Upper lobe of left lung (tissue), 4 donors: ENCODE measurements at regions not wholly inside any gene's neighbourhood (a gene's known extent, or its start where the extent isn't known, plus 50 kb on each side); places are given as distances from the start of the nearest gene placed in this dataset.

Source experiments
- EP300 ChIP-seq, 4 donors: sonication (generic); formaldehyde crosslinking; IDR thresholded peaks; one replicate each; pipeline ENCODE4 v1.5.1; 2017; ENCODE audit warnings: antibody characterized with exemption in 4 of 4, control low read depth in 2 of 4
- POLR2A ChIP-seq, 4 donors: fragments of 450-650 bp; IDR thresholded peaks; one replicate each; pipeline ENCODE4 v1.5.1; 2016 to 2017; ENCODE audit warnings: antibody characterized with exemption in 4 of 4, mild to moderate bottlenecking in 2 of 4
- POLR2AphosphoS5 ChIP-seq, 2 donors: sonication (generic); formaldehyde crosslinking; IDR thresholded peaks; one replicate each; pipeline ENCODE4 v1.5.1; 2017; ENCODE audit warnings: antibody characterized with exemption in 2 of 2
- TF ChIP-seq, protein P1 (sequence below), 6 experiments: fragments of 450-650 bp in 4 of 6; fragments of 200-600 bp in 2 of 6; sonication (generic) in 2 of 6; IDR thresholded peaks; one replicate each; pipeline ENCODE4 v1.5.1; 2016 to 2019; ENCODE audit warnings: antibody characterized with exemption in 6 of 6

DNA sequence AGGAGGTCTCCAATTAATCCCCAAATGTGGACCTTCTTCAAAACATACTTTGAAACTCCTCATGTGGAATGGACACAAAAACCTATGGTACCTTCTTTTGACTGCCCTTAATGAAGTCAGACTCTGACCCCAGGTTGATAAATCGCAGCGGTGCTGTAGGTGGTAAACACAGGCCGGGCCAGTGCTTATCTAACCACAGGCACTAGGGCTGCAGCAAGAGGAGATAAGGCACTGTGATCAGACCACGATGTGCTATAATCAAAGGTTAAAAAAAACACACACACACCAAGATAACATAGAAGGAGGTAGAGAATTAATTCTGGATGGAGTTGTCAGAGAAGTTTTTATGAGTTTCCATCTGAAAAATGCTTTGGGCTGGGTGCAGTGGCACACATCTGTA is 52.3 kb upstream of the SIPA1L2 start:
- TF ChIP-seq, protein P1, sequence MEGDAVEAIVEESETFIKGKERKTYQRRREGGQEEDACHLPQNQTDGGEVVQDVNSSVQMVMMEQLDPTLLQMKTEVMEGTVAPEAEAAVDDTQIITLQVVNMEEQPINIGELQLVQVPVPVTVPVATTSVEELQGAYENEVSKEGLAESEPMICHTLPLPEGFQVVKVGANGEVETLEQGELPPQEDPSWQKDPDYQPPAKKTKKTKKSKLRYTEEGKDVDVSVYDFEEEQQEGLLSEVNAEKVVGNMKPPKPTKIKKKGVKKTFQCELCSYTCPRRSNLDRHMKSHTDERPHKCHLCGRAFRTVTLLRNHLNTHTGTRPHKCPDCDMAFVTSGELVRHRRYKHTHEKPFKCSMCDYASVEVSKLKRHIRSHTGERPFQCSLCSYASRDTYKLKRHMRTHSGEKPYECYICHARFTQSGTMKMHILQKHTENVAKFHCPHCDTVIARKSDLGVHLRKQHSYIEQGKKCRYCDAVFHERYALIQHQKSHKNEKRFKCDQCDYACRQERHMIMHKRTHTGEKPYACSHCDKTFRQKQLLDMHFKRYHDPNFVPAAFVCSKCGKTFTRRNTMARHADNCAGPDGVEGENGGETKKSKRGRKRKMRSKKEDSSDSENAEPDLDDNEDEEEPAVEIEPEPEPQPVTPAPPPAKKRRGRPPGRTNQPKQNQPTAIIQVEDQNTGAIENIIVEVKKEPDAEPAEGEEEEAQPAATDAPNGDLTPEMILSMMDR (IDR thresholded peaks at IDR 0.05) = no peak
- TF ChIP-seq POLR2A (IDR thresholded peaks at IDR 0.05) = no peak
- no peak for TF ChIP-seq EP300 (IDR thresholded peaks at IDR 0.05)
- TF ChIP-seq POLR2AphosphoS5 (IDR thresholded peaks at IDR 0.05) = no peak
